Kidney (tissue), 13 donors: ENCODE measurements at regions not wholly inside any gene's neighbourhood (a gene's known extent, or its start where the extent isn't known, plus 50 kb on each side); places are given as distances from the start of the nearest gene placed in this dataset.

Experiments used
- DNase-seq, 5 donors: peaks; one replicate each; pipeline ENCODE4 v3.0.0-alpha.2; 2013 to 2020
- FAIRE-seq: peaks from 2 replicates; lab custom pipeline; 2012; peaks lifted over from hg19 to GRCh38; lab: Jason Lieb, UNC
- H3K27ac ChIP-seq, 2 donors: one replicate each; pipeline ENCODE4 v1.7.0; 2013; ENCODE audit warnings: low read depth in 2 of 2, low read length in 2 of 2, inconsistent platforms in 1 of 2
- H3K27me3 ChIP-seq: one replicate; pipeline ENCODE4 v1.7.1; 2013; ENCODE audit warnings: low read length, inconsistent platforms; ENCODE audit not compliant: control insufficient read depth, insufficient read depth
- H3K36me3 ChIP-seq, 3 donors: one replicate each; pipeline versions ENCODE4 v1.7.0 to v1.7.1; 2013; ENCODE audit warnings: low read length in 3 of 3, control low read depth in 1 of 3, inconsistent platforms in 1 of 3; ENCODE audit not compliant: insufficient read depth in 3 of 3, control insufficient read depth in 2 of 3
- H3K4me1 ChIP-seq, 3 donors: one replicate each; pipeline versions ENCODE4 v1.7.0 to v1.7.1; 2013; ENCODE audit warnings: low read length in 3 of 3, inconsistent platforms in 1 of 3, low read depth in 1 of 3; ENCODE audit not compliant: control insufficient read depth in 2 of 3, insufficient read depth in 2 of 3
- H3K4me3 ChIP-seq, 3 donors: one replicate each; pipeline versions ENCODE4 v1.7.0 to v1.8.1; 2013; ENCODE audit warnings: low read length in 3 of 3, control low read depth in 1 of 3, inconsistent platforms in 1 of 3
- H3K9ac ChIP-seq, 3 donors: one replicate each; pipeline versions ENCODE4 v1.7.0 to v1.7.1; 2013; ENCODE audit warnings: low read length in 3 of 3, control low read depth in 1 of 3, inconsistent platforms in 1 of 3
- H3K9me3 ChIP-seq, 3 donors: one replicate each; pipeline versions ENCODE4 v1.7.0 to v1.7.1; 2013; ENCODE audit warnings: low read length in 3 of 3, control low read depth in 1 of 3, inconsistent platforms in 1 of 3; ENCODE audit not compliant: control insufficient read depth in 2 of 3, insufficient read depth in 1 of 3
- intact Hi-C: fragments of 100-400 bp; cut with DNase I; formaldehyde crosslinking; loops from one replicate; pipeline ENCODE4 v1.11.1; 2022
- TF ChIP-seq, protein P1 (sequence below): IDR thresholded peaks from 3 replicates; pipeline ENCODE4 v1.5.1; 2012; ENCODE audit warnings: mild to moderate bottlenecking, moderate library complexity, borderline replicate concordance; ENCODE audit not compliant: insufficient read depth; ENCODE audit errors: extremely low read depth
- donor health status: control.
- donor health status: control.
- donor health status: control.
- donor health status: control.
- donor health status: control.
- donor health status: DM: yes; HTN: yes; CAD: no.
- donor health status: Normal renal cell carcinoma (clear cell type).

DNA sequence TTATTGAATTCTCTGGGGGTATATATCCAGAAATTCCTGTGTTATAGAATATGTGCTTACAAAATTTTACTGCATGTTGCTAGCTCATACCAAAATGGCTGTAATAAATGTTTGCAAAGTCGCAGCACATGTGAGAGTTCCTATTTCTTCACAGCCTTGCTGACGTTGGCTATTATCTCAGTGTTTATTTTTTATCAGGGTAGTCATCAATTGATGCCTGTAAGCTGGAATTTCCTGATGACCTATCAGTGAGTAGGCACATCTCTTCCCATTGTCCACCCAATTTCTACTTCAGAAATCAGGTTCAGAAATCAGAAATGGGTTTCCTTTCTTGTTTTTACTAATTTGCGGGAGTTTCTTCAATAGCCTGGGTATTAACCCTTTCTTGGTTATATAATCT lies 268.1 kb upstream of the FZD8 start:
- Histone ChIP-seq H3K27me3 (no peaks in the 10 kb centered on the region), H3K27ac (no peak overlapping the region), H3K4me3 (no peak overlapping the region), H3K4me1 (no peaks in the 10 kb centered on the region), H3K9ac (no peak overlapping the region), H3K36me3 (no peaks in the 10 kb centered on the region), H3K9me3 (no peaks in the 10 kb centered on the region)
- intact Hi-C loops: no loop called here
- no peak for FAIRE-seq
- TF ChIP-seq, protein P1, sequence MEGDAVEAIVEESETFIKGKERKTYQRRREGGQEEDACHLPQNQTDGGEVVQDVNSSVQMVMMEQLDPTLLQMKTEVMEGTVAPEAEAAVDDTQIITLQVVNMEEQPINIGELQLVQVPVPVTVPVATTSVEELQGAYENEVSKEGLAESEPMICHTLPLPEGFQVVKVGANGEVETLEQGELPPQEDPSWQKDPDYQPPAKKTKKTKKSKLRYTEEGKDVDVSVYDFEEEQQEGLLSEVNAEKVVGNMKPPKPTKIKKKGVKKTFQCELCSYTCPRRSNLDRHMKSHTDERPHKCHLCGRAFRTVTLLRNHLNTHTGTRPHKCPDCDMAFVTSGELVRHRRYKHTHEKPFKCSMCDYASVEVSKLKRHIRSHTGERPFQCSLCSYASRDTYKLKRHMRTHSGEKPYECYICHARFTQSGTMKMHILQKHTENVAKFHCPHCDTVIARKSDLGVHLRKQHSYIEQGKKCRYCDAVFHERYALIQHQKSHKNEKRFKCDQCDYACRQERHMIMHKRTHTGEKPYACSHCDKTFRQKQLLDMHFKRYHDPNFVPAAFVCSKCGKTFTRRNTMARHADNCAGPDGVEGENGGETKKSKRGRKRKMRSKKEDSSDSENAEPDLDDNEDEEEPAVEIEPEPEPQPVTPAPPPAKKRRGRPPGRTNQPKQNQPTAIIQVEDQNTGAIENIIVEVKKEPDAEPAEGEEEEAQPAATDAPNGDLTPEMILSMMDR: no peak
- no peak for DNase-seq

DNA sequence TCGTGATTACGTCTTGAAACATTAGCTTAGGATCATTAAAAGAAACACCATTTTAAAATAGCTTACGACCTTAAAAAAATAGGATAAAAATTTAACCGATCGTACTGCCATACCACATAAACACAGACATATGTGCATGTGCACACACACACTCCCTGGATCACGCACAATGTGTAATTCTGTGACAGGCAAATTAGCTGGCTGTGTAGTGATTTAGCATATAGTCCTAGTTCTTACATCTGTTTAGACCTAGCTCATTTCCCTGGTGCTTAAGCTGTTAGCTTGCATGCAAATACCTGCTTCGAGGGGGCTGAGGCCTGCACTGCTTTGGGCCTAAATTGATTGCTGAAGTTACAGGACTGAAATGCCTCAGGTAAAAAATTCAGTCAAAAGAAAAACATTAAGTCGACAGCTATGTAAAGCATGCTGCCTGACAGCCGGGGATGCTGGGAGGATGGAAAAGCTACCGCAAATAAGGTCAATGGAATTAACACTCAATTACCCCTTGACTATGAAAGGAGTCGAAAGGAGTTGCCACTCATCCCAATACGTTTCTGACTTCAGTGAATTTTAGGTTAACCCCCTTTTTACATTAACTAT lies 267.1 kb upstream of the FZD8 start:
- TF ChIP-seq, protein P1: no peak
- Histone ChIP-seq H3K9ac (no peak overlapping the region), H3K4me3 (no peak overlapping the region), H3K9me3 (no peaks in the 10 kb centered on the region), H3K27ac (no peak overlapping the region), H3K27me3 (no peaks in the 10 kb centered on the region), H3K36me3 (no peaks in the 10 kb centered on the region), H3K4me1 (no peaks in the 10 kb centered on the region)
- FAIRE-seq: no peak
- DNase-seq: peak in 3 of 5 donors; percentile 46 to 66 (median 65)
- intact Hi-C loops: no loop called here

DNA sequence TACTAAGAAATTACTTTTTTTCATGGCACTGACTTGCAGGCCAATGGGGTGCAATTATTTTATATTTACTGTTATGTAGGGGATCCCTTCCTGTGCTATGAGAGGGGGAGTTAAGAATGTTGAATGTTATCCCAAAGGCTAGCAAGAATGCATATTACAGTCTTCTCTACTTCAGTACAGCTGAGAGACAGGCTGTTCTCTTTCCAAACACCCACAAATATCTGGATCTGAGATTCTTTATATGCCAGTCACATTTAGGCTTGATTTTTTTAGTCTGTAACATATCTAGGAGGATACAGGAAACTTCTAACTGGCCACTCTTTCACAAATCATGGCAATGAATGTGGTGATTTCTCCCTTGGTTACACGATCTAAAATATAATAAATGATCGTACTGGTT lies 266.4 kb upstream of the FZD8 start:
- intact Hi-C loops: no loop called here
- Histone ChIP-seq H3K27me3 (no peaks in the 10 kb centered on the region), H3K4me3 (no peak overlapping the region), H3K9me3 (no peaks in the 10 kb centered on the region), H3K27ac (no peak overlapping the region), H3K4me1 (no peaks in the 10 kb centered on the region), H3K36me3 (no peaks in the 10 kb centered on the region), H3K9ac (no peak overlapping the region)
- DNase-seq (no peak), FAIRE-seq (no peak)
- TF ChIP-seq, protein P1: no peak

DNA sequence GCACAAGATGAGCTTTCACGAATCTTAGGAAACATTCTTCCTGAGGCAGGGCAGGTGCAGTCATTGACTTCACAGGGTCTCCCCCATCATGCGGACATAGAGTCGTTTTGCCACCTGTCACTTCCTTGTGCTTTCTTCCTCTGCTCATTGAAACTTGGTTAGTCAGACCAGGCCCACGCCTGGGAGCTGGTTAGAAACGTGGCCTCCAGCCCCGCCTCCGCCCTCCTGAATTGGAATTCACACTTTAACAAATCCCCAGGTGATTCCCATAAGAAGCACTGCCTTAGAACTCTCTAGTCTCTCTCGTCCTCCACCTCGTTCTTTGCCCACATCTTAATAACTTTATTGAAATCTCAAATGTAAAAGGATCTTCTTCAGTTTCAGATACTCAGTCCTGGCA lies 265.5 kb upstream of the FZD8 start:
- no peak overlapping the region for H3K27ac ChIP-seq
- no peak for DNase-seq
- H3K9ac ChIP-seq: no peak overlapping the region
- H3K27me3 ChIP-seq: no peaks in the 10 kb centered on the region
- H3K36me3 ChIP-seq: no peaks in the 10 kb centered on the region
- no peak for FAIRE-seq
- H3K9me3 ChIP-seq: no peaks in the 10 kb centered on the region
- TF ChIP-seq, protein P1: no peak
- no peak overlapping the region for H3K4me3 ChIP-seq
- no peaks in the 10 kb centered on the region for H3K4me1 ChIP-seq
- intact Hi-C loops: no loop called here
